Endothelial cell of hepatic sinusoid (primary cell): ENCODE measurements at regions not wholly inside any gene's neighbourhood (a gene's known extent, or its start where the extent isn't known, plus 50 kb on each side); places are given as distances from the start of the nearest gene placed in this dataset.

Source experiments
- in situ Hi-C: cut with HindIII; loops from 2 replicates; pipeline ENCODE4 v1.10.0; 2017; ENCODE audit warnings: low sequenced_read_pairs

- in situ Hi-C loops = no loop called here
Measured at GRCh38 chr5:145510769-145511168, 324.4 kb downstream of the PRELID2 start.

DNA sequence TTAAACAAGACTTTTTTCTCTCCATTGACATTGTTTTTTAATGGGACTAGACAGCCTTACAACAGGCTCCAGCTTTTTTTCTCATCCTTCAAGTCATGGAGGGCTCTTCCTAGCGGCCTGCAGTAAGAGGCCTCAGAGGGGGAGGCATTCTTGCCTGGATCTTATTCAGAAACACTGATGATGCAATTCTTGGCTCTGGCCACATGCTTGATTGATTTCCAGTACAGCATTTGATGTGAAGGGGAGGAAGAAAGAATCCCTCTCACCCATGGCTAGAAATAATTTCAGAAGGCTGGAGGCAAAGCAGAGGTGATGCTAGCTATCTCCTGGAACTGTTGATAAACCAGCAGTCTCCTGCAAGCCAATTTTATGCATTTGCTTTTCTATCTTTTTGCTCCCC is 324.8 kb downstream of the PRELID2 start:
- in situ Hi-C loops = no loop called here

GRCh38 chr5:145509336-145510136 is 325.6 kb downstream of the PRELID2 start:
- in situ Hi-C loops = no loop called here

GRCh38 chr5:145506185-145506850 is 328.8 kb downstream of the PRELID2 start:
- in situ Hi-C loops = no loop called here

DNA sequence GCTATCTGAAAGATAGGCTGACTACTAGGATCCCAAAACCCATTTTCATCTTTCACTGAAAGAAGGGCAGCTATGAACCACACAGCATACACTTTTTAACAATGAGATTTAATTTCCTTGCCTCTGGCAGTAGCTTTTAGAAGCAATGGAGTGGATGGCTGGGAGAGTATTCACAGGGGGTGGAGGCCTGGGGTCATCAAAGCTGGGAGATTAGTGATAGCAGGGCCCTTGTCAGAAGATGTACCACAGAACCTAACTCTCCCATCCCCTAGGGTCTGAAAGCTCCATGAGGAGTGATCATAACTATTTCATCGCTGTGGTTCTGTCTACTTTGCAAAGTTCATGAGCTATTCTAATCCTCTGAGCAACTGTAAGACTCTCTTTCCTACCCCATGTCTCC is 332.2 kb downstream of the PRELID2 start:
- in situ Hi-C loops = no loop called here

GRCh38 chr5:145500710-145501109 is 334.4 kb downstream of the PRELID2 start:
- in situ Hi-C loops = no loop called here

- in situ Hi-C loops = no loop called here
Measured at GRCh38 chr5:145499483-145499882, 335.7 kb downstream of the PRELID2 start.

- in situ Hi-C loops = no loop called here
Measured at GRCh38 chr5:145497052-145497451, 338.1 kb downstream of the PRELID2 start.

- in situ Hi-C loops = no loop called here
Measured at GRCh38 chr5:145495741-145496140, 339.4 kb downstream of the PRELID2 start.

DNA sequence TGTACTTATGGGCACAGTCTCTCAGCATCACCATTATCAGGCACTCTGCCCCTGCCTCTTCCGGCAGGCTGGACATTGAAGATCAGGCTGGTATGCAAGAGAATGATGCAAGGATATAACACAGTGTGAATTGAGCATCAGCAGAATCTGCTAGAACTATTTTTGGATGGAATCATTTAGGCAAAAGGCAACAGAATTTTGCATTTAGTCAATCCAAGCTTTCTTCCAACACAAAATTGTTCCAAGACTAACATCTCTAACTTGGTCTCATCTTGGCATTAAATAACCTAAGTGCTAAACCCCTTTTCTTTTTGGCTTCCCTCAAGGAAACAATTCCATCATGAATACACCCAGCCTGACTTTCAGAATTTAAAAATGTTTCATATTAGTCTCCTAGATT is 339.9 kb downstream of the PRELID2 start:
- in situ Hi-C loops = no loop called here

- in situ Hi-C loops = no loop called here
Measured at GRCh38 chr5:145493435-145493834, 341.7 kb downstream of the PRELID2 start.

GRCh38 chr5:145489516-145489915 is 345.6 kb downstream of the PRELID2 start:
- in situ Hi-C loops = no loop called here

DNA sequence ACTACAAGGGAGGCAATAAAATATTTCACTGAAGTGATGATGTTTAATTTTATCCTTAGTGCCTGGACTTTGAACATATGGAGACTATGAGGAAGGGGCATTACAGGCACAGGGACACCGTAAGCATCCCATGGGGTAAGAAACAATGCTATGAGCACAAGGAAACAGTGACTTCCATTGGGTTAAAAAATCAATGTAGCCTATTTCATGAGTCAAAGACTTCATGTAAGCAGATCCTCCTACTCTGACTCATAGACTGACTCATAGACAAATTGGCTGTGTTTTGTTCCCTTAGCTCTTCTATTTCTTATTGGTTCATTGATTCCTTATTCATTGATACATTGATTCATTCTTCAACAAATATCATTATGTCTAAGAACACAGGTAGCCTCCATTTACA is 351.0 kb downstream of the PRELID2 start:
- in situ Hi-C loops = no loop called here

GRCh38 chr5:145483212-145483611 is 351.9 kb downstream of the PRELID2 start:
- in situ Hi-C loops = no loop called here

- in situ Hi-C loops = no loop called here
Measured at GRCh38 chr5:145479857-145480256, 355.3 kb downstream of the PRELID2 start.

- in situ Hi-C loops = no loop called here
Measured at GRCh38 chr5:145479271-145479670, 355.9 kb downstream of the PRELID2 start.

GRCh38 chr5:145478651-145479050 is 356.5 kb downstream of the PRELID2 start:
- in situ Hi-C loops = no loop called here

GRCh38 chr5:145473042-145473642 is 362.0 kb downstream of the PRELID2 start:
- in situ Hi-C loops = no loop called here

DNA sequence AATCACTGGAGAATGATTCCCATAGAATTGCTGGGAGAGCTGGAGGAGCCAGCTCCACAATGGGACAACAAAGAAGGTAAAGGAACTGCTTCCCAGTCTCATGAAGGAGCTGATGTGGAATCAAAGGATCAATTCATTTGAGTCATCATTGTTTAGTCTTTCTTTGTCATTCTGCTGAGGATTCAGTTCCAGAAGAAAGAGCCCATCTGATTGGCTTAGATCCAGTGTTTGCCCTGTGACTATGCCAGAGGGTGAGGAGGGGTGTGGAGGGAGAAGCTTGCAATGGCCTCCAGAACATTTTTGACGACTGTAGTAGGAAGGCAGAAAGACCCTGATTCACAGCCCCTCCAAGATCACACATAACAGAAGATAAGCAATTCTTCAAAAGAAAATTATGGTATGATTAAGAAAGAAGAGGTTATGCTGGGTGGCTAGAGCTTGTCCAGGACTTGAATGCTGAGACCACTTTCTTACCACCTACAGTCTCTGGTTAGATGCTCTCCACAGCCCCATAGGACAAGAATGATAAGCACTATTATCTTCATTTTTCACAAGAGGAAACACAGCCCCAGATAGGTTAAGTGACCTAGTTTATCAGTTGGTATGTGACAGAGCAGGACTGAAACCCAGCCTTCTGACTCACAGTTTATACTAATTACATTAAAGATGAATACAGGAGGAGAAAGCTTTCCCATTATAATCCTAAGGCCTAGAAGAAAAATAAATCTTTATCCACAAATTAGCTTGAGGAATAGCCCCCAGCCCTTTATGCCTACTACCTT is 363.1 kb downstream of the PRELID2 start:
- in situ Hi-C loops = no loop called here

GRCh38 chr5:145471026-145471425 is 364.1 kb downstream of the PRELID2 start:
- in situ Hi-C loops = no loop called here

GRCh38 chr5:145470396-145470979 is 364.7 kb downstream of the PRELID2 start:
- in situ Hi-C loops = no loop called here
